ENCODE measurements at regions not wholly inside any gene's neighbourhood (a gene's known extent, or its start where the extent isn't known, plus 50 kb on each side); places are given as distances from the start of the nearest gene placed in this dataset.
A peak's percentile ranks its signal among the peaks of the same experiment; 100 is the strongest.
"Not testable (repeated sequence)": the region's sequence is repeated elsewhere in the genome, so short reads cannot be mapped to it uniquely, and the experiment has no call there.

- DNase-seq: no peak
Observed at GRCh38 chrY:12360496-12360895, 340.5 kb upstream of the USP9Y start.

GRCh38 chrY:12365311-12365910 lies 335.6 kb upstream of the USP9Y start:
- peak; percentile 70 for DNase-seq

- not testable (repeated sequence) for DNase-seq
Observed at GRCh38 chrY:12374588-12374987, 326.4 kb upstream of the USP9Y start.

GRCh38 chrY:12391655-12392559 lies 309.1 kb upstream of the USP9Y start:
- peak; percentile 14 for DNase-seq

GRCh38 chrY:12393190-12393589 lies 307.8 kb upstream of the USP9Y start:
- no peak for DNase-seq

- DNase-seq: not testable (repeated sequence)
Observed at GRCh38 chrY:12395381-12396120, 305.5 kb upstream of the USP9Y start.

- DNase-seq: peak; percentile 44
Observed at GRCh38 chrY:12403916-12404315, 297.1 kb upstream of the USP9Y start.

- no peak for DNase-seq
Observed at GRCh38 chrY:12408236-12408635, 292.8 kb upstream of the USP9Y start.

- no peak for DNase-seq
Observed at GRCh38 chrY:12410696-12411095, 290.3 kb upstream of the USP9Y start.

GRCh38 chrY:12421072-12421787 lies 279.8 kb upstream of the USP9Y start:
- peak; percentile 65 for DNase-seq

GRCh38 chrY:12421788-12422124 lies 279.3 kb upstream of the USP9Y start:
- no peak for DNase-seq

GRCh38 chrY:12422536-12422935 lies 278.5 kb upstream of the USP9Y start:
- DNase-seq: no peak

- peak; percentile 70 for DNase-seq
Observed at GRCh38 chrY:12423416-12424252, 277.4 kb upstream of the USP9Y start.

GRCh38 chrY:12425506-12425905 lies 275.5 kb upstream of the USP9Y start:
- no peak for DNase-seq

GRCh38 chrY:12427361-12427760 lies 273.7 kb upstream of the USP9Y start:
- no peak for DNase-seq

GRCh38 chrY:12431546-12431945 lies 269.5 kb upstream of the USP9Y start:
- DNase-seq: peak; percentile 9

GRCh38 chrY:12438823-12439222 lies 262.2 kb upstream of the USP9Y start:
- not testable (repeated sequence) for DNase-seq

GRCh38 chrY:12444200-12444599 lies 256.8 kb upstream of the USP9Y start:
- no peak for DNase-seq

GRCh38 chrY:12446486-12447265 lies 254.4 kb upstream of the USP9Y start:
- not testable (repeated sequence) for DNase-seq

GRCh38 chrY:12448561-12448960 lies 252.5 kb upstream of the USP9Y start:
- not testable (repeated sequence) for DNase-seq

- DNase-seq: not testable (repeated sequence)
Observed at GRCh38 chrY:12453318-12453717, 247.7 kb upstream of the USP9Y start.

Measured in hematopoietic multipotent progenitor cell treated with erythropoietin and hydrocortisone succinate and interleukin-3 and kit ligand, for 6 days (in vitro differentiated cells).